ENCODE measurements at regions not wholly inside any gene's neighbourhood (a gene's known extent, or its start where the extent isn't known, plus 50 kb on each side); places are given as distances from the start of the nearest gene placed in this dataset.
A peak's percentile ranks its signal among the peaks of the same experiment; 100 is the strongest.

GRCh38 chr10:8398771-8399170 lies 344.3 kb downstream of the GATA3 start:
- no peaks in the 10 kb centered on the region for H3K4me1 ChIP-seq (ENCODE audit: control insufficient read depth in 3 of 3, insufficient read depth in 2 of 3, low read depth in 1 of 3, low read length in 2 of 3)
- H3K9me3 ChIP-seq (ENCODE audit: control insufficient read depth in 2 of 2, insufficient read depth in 1 of 2, low read depth in 1 of 2, low read length in 1 of 2) = no peaks in the 10 kb centered on the region
- no peak overlapping the region for H3K27ac ChIP-seq (ENCODE audit: low read depth in 1 of 3, low read length in 2 of 3)
- no peak for DNase-seq
- H3K36me3 ChIP-seq (ENCODE audit: control insufficient read depth in 3 of 3, insufficient read depth in 2 of 3, low read depth in 1 of 3, low read length in 3 of 3) = no peaks in the 10 kb centered on the region
- H3K4me3 ChIP-seq (ENCODE audit: low read depth in 1 of 3, low read length in 3 of 3) = no peak overlapping the region
- 20 to 32% (median 26%) methylated on average over 1 of the region's 1 CpG for WGBS, 3 donors
- no peaks in the 10 kb centered on the region for H3K27me3 ChIP-seq (ENCODE audit: control insufficient read depth in 3 of 3, insufficient read depth in 3 of 3, low read length in 3 of 3)
- FAIRE-seq = no peak

GRCh38 chr10:8400151-8400550 lies 345.7 kb downstream of the GATA3 start:
- DNase-seq (no peak), FAIRE-seq (no peak)
- Histone ChIP-seq H3K36me3 (ENCODE audit: control insufficient read depth in 3 of 3, insufficient read depth in 2 of 3, low read depth in 1 of 3, low read length in 3 of 3) (no peaks in the 10 kb centered on the region), H3K4me3 (ENCODE audit: low read depth in 1 of 3, low read length in 3 of 3) (no peak overlapping the region), H3K4me1 (ENCODE audit: control insufficient read depth in 3 of 3, insufficient read depth in 2 of 3, low read depth in 1 of 3, low read length in 2 of 3) (no peaks in the 10 kb centered on the region), H3K27me3 (ENCODE audit: control insufficient read depth in 3 of 3, insufficient read depth in 3 of 3, low read length in 3 of 3) (no peaks in the 10 kb centered on the region), H3K9me3 (ENCODE audit: control insufficient read depth in 2 of 2, insufficient read depth in 1 of 2, low read depth in 1 of 2, low read length in 1 of 2) (no peaks in the 10 kb centered on the region), H3K27ac (ENCODE audit: low read depth in 1 of 3, low read length in 2 of 3) (no peak overlapping the region)
- WGBS, 3 donors = 48 to 52% (median 52%) methylated on average over 6 of the region's 6 CpGs

GRCh38 chr10:8400892-8401291 lies 346.4 kb downstream of the GATA3 start:
- no peaks in the 10 kb centered on the region for H3K36me3 ChIP-seq (ENCODE audit: control insufficient read depth in 3 of 3, insufficient read depth in 2 of 3, low read depth in 1 of 3, low read length in 3 of 3)
- no peaks in the 10 kb centered on the region for H3K9me3 ChIP-seq (ENCODE audit: control insufficient read depth in 2 of 2, insufficient read depth in 1 of 2, low read depth in 1 of 2, low read length in 1 of 2)
- DNase-seq = no peak
- WGBS, 3 donors = 70 to 74% (median 73%) methylated on average over 3 of the region's 3 CpGs
- H3K27me3 ChIP-seq (ENCODE audit: control insufficient read depth in 3 of 3, insufficient read depth in 3 of 3, low read length in 3 of 3) = no peaks in the 10 kb centered on the region
- H3K4me1 ChIP-seq (ENCODE audit: control insufficient read depth in 3 of 3, insufficient read depth in 2 of 3, low read depth in 1 of 3, low read length in 2 of 3) = no peaks in the 10 kb centered on the region
- no peak for FAIRE-seq
- no peak overlapping the region for H3K4me3 ChIP-seq (ENCODE audit: low read depth in 1 of 3, low read length in 3 of 3)
- no peak overlapping the region for H3K27ac ChIP-seq (ENCODE audit: low read depth in 1 of 3, low read length in 2 of 3)

GRCh38 chr10:8401531-8401930 lies 347.0 kb downstream of the GATA3 start:
- FAIRE-seq = no peak
- no peaks in the 10 kb centered on the region for H3K4me1 ChIP-seq (ENCODE audit: control insufficient read depth in 3 of 3, insufficient read depth in 2 of 3, low read depth in 1 of 3, low read length in 2 of 3)
- no peaks in the 10 kb centered on the region for H3K36me3 ChIP-seq (ENCODE audit: control insufficient read depth in 3 of 3, insufficient read depth in 2 of 3, low read depth in 1 of 3, low read length in 3 of 3)
- H3K4me3 ChIP-seq (ENCODE audit: low read depth in 1 of 3, low read length in 3 of 3) = no peak overlapping the region
- no peaks in the 10 kb centered on the region for H3K9me3 ChIP-seq (ENCODE audit: control insufficient read depth in 2 of 2, insufficient read depth in 1 of 2, low read depth in 1 of 2, low read length in 1 of 2)
- H3K27ac ChIP-seq (ENCODE audit: low read depth in 1 of 3, low read length in 2 of 3) = no peak overlapping the region
- DNase-seq = no peak
- H3K27me3 ChIP-seq (ENCODE audit: control insufficient read depth in 3 of 3, insufficient read depth in 3 of 3, low read length in 3 of 3) = no peaks in the 10 kb centered on the region
- 76 to 88% (median 83%) methylated on average over 4 of the region's 4 CpGs for WGBS, 3 donors

DNA sequence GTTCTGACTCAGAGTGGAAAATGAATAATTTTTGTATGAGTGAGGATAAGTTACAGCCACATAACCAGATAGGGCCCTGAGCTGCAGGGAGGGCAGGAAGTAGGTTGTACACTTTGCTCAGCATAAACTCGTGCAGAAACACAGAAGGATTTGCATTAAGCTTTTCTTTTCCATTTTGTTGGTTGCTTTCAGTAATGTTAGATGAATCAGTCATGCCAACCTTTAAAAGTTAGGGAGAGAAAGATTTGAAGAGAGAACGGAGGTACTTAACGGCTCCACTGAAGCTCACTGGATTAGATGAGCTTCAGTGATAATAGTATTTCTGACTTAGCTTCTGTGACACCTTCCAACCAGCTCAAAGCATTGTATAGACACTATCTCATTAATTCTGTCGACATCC lies 348.1 kb downstream of the GATA3 start:
- Histone ChIP-seq H3K27me3 (ENCODE audit: control insufficient read depth in 3 of 3, insufficient read depth in 3 of 3, low read length in 3 of 3) (no peaks in the 10 kb centered on the region), H3K27ac (ENCODE audit: low read depth in 1 of 3, low read length in 2 of 3) (peak overlapping the region in 1 of 3 donors; percentile 27), H3K4me1 (ENCODE audit: control insufficient read depth in 3 of 3, insufficient read depth in 2 of 3, low read depth in 1 of 3, low read length in 2 of 3) (no peaks in the 10 kb centered on the region), H3K9me3 (ENCODE audit: control insufficient read depth in 2 of 2, insufficient read depth in 1 of 2, low read depth in 1 of 2, low read length in 1 of 2) (no peaks in the 10 kb centered on the region), H3K36me3 (ENCODE audit: control insufficient read depth in 3 of 3, insufficient read depth in 2 of 3, low read depth in 1 of 3, low read length in 3 of 3) (no peaks in the 10 kb centered on the region), H3K4me3 (ENCODE audit: low read depth in 1 of 3, low read length in 3 of 3) (no peak overlapping the region)
- 36 to 51% (median 45%) methylated on average over 4 of the region's 4 CpGs for WGBS, 3 donors
- FAIRE-seq (no peak), DNase-seq (peak in 1 of 2 donors; percentile 21)

- DNase-seq = no peak
- Histone ChIP-seq H3K4me3 (ENCODE audit: low read depth in 1 of 3, low read length in 3 of 3) (no peak overlapping the region), H3K36me3 (ENCODE audit: control insufficient read depth in 3 of 3, insufficient read depth in 2 of 3, low read depth in 1 of 3, low read length in 3 of 3) (no peaks in the 10 kb centered on the region), H3K27me3 (ENCODE audit: control insufficient read depth in 3 of 3, insufficient read depth in 3 of 3, low read length in 3 of 3) (no peaks in the 10 kb centered on the region), H3K9me3 (ENCODE audit: control insufficient read depth in 2 of 2, insufficient read depth in 1 of 2, low read depth in 1 of 2, low read length in 1 of 2) (no peaks in the 10 kb centered on the region), H3K4me1 (ENCODE audit: control insufficient read depth in 3 of 3, insufficient read depth in 2 of 3, low read depth in 1 of 3, low read length in 2 of 3) (no peaks in the 10 kb centered on the region), H3K27ac (ENCODE audit: low read depth in 1 of 3, low read length in 2 of 3) (peak overlapping the region in 1 of 3 donors; percentile 35)
- no peak for FAIRE-seq
- 63 to 65% (median 64%) methylated on average over 4 of the region's 4 CpGs for WGBS, 3 donors
These were observed 349.4 kb downstream of the GATA3 start for GRCh38 chr10:8403711-8404371.

DNA sequence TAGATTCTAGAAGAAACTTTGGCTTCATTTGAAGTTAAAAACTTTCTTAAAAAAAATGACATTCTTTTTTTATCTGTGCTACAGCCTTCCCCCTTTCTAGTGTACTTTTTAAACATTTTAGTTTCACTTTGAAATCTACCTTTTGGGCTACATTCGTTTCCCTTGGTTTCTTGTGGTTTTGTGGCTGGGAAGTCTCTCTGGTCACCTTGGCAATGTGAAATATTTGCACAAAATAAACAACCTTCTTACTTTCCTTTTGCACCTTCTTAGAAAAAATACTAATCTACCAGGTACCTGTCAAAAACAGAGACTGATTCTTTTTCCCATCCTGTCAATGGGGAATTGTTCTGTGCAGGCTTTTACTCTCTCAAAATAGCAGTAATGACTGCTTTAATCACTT lies 350.2 kb downstream of the GATA3 start:
- 9 to 33% (median 17%) methylated on average over 1 of the region's 1 CpG for WGBS, 3 donors

DNA sequence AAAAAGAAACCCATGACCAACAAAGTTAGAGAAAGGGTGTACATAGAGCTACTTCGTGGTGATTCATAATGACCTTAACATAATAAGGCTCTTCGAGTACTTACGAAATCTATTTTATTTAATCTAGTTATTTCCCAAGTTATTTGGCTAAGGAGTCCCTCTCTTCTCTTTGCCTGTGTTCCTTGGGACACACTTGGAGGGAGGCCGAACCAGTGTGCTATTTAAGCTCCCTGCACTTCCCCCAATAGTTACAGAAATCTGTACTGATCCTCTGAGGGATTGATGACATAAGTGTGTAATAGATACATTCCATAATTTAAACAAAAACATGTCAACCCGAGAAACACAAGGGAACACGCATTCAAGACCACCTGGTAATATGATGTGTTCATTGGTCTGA lies 351.1 kb downstream of the GATA3 start:
- Histone ChIP-seq H3K36me3 (ENCODE audit: control insufficient read depth in 3 of 3, insufficient read depth in 2 of 3, low read depth in 1 of 3, low read length in 3 of 3) (no peaks in the 10 kb centered on the region), H3K4me1 (ENCODE audit: control insufficient read depth in 3 of 3, insufficient read depth in 2 of 3, low read depth in 1 of 3, low read length in 2 of 3) (no peaks in the 10 kb centered on the region), H3K4me3 (ENCODE audit: low read depth in 1 of 3, low read length in 3 of 3) (no peak overlapping the region), H3K9me3 (ENCODE audit: control insufficient read depth in 2 of 2, insufficient read depth in 1 of 2, low read depth in 1 of 2, low read length in 1 of 2) (no peaks in the 10 kb centered on the region), H3K27me3 (ENCODE audit: control insufficient read depth in 3 of 3, insufficient read depth in 3 of 3, low read length in 3 of 3) (no peaks in the 10 kb centered on the region), H3K27ac (ENCODE audit: low read depth in 1 of 3, low read length in 2 of 3) (no peak overlapping the region)
- 65 to 73% (median 66%) methylated on average over 6 of the region's 6 CpGs for WGBS, 3 donors
- DNase-seq = no peak
- no peak for FAIRE-seq

More for the DNA sequence above, 350.2 kb downstream of the GATA3 start:
- FAIRE-seq = no peak
- Histone ChIP-seq H3K27ac (ENCODE audit: low read depth in 1 of 3, low read length in 2 of 3) (no peak overlapping the region), H3K36me3 (ENCODE audit: control insufficient read depth in 3 of 3, insufficient read depth in 2 of 3, low read depth in 1 of 3, low read length in 3 of 3) (no peaks in the 10 kb centered on the region), H3K4me1 (ENCODE audit: control insufficient read depth in 3 of 3, insufficient read depth in 2 of 3, low read depth in 1 of 3, low read length in 2 of 3) (no peaks in the 10 kb centered on the region), H3K9me3 (ENCODE audit: control insufficient read depth in 2 of 2, insufficient read depth in 1 of 2, low read depth in 1 of 2, low read length in 1 of 2) (no peaks in the 10 kb centered on the region), H3K27me3 (ENCODE audit: control insufficient read depth in 3 of 3, insufficient read depth in 3 of 3, low read length in 3 of 3) (no peaks in the 10 kb centered on the region), H3K4me3 (ENCODE audit: low read depth in 1 of 3, low read length in 3 of 3) (no peak overlapping the region)
- peak in 1 of 2 donors; percentile 49 for DNase-seq

GRCh38 chr10:8407501-8408021 lies 353.1 kb downstream of the GATA3 start:
- no peaks in the 10 kb centered on the region for H3K36me3 ChIP-seq (ENCODE audit: control insufficient read depth in 3 of 3, insufficient read depth in 2 of 3, low read depth in 1 of 3, low read length in 3 of 3)
- no peak overlapping the region for H3K4me3 ChIP-seq (ENCODE audit: low read depth in 1 of 3, low read length in 3 of 3)
- H3K4me1 ChIP-seq (ENCODE audit: control insufficient read depth in 3 of 3, insufficient read depth in 2 of 3, low read depth in 1 of 3, low read length in 2 of 3) = no peaks in the 10 kb centered on the region
- no peaks in the 10 kb centered on the region for H3K9me3 ChIP-seq (ENCODE audit: control insufficient read depth in 2 of 2, insufficient read depth in 1 of 2, low read depth in 1 of 2, low read length in 1 of 2)
- FAIRE-seq (no peak), DNase-seq (no peak)
- no peak overlapping the region for H3K27ac ChIP-seq (ENCODE audit: low read depth in 1 of 3, low read length in 2 of 3)
- no peaks in the 10 kb centered on the region for H3K27me3 ChIP-seq (ENCODE audit: control insufficient read depth in 3 of 3, insufficient read depth in 3 of 3, low read length in 3 of 3)

All from small intestine (tissue), 7 donors.